IMR-90 (cell line): ENCODE measurements at regions not wholly inside any gene's neighbourhood (a gene's known extent, or its start where the extent isn't known, plus 50 kb on each side); places are given as distances from the start of the nearest gene placed in this dataset.

Source experiments
- CHD1 ChIP-seq: IDR thresholded peaks from 2 replicates; pipeline ENCODE4 v1.6.1; 2012; ENCODE audit warnings: low read depth, low read length, improper control_type of control experiment
- FOS ChIP-seq: fragments of 150-350 bp; IDR thresholded peaks from 2 replicates; pipeline ENCODE4 v1.6.1; 2016; ENCODE audit warnings: low read depth, low read length
- POLR2A ChIP-seq: IDR thresholded peaks from 2 replicates; pipeline ENCODE4 v1.6.1; 2012; ENCODE audit warnings: mild to moderate bottlenecking, low read depth, low read length
- RAD21 ChIP-seq: IDR thresholded peaks from 2 replicates; pipeline ENCODE4 v1.6.1; 2012; ENCODE audit warnings: low read length, improper control_type of control experiment
- RCOR1 ChIP-seq: IDR thresholded peaks from 2 replicates; pipeline ENCODE4 v1.6.1; 2012; ENCODE audit warnings: mild to moderate bottlenecking, low read length, improper control_type of control experiment; ENCODE audit not compliant: insufficient replicate concordance
- RFX5 ChIP-seq: IDR thresholded peaks from 2 replicates; pipeline ENCODE4 v1.8.0; 2012; ENCODE audit warnings: low read depth, mild to moderate bottlenecking, low read length, moderate library complexity
- TF ChIP-seq, protein P1 (sequence below): conservative IDR thresholded peaks from 2 replicates; pipeline ENCODE4 v1.5.1; 2012; ENCODE audit warnings: mild to moderate bottlenecking, low read depth, low read length, improper control_type of control experiment
- TF ChIP-seq, protein P2 (sequence below): fragments of 150-350 bp; IDR thresholded peaks from 2 replicates; pipeline ENCODE4 v1.6.1; 2016; ENCODE audit warnings: low read depth, mild to moderate bottlenecking, low read length, moderate library complexity, borderline replicate concordance

DNA sequence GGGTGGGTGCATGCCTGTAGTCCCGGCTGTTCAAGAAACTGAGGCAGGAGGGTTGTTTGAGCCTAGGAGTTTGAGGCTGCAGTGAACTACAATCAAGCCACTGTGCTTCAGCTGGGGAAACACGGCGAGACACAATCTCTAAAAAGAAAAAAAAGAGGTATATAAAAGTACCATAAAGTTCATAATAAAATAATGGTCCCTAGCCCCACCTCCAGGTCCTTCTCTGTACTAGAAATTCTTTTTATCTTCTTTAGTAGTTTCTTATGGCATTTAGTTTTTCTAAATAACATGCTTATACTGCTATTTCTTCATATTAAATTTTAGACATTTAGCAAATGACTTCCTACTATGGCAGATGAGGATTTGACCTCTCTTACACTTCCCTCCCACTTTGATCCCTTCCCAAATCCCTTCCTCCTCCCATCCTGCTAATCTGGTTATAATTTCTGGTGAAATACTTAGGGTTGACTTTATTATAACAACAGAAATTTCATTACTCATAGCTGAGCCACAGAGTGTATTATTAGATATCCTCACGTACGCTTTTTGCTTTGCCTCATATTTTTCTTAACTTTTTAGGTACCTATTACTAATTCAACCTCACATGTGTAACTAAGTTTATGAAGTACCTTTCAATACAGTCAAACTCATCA lies 94.7 kb downstream of the SLC41A2 start:
- TF ChIP-seq, protein P1, sequence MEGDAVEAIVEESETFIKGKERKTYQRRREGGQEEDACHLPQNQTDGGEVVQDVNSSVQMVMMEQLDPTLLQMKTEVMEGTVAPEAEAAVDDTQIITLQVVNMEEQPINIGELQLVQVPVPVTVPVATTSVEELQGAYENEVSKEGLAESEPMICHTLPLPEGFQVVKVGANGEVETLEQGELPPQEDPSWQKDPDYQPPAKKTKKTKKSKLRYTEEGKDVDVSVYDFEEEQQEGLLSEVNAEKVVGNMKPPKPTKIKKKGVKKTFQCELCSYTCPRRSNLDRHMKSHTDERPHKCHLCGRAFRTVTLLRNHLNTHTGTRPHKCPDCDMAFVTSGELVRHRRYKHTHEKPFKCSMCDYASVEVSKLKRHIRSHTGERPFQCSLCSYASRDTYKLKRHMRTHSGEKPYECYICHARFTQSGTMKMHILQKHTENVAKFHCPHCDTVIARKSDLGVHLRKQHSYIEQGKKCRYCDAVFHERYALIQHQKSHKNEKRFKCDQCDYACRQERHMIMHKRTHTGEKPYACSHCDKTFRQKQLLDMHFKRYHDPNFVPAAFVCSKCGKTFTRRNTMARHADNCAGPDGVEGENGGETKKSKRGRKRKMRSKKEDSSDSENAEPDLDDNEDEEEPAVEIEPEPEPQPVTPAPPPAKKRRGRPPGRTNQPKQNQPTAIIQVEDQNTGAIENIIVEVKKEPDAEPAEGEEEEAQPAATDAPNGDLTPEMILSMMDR, result no peak
- TF ChIP-seq POLR2A (no peak), RCOR1 (no peak), CHD1 (no peak), RFX5 (no peak), RAD21 (no peak), FOS (no peak)
- TF ChIP-seq, protein P2, sequence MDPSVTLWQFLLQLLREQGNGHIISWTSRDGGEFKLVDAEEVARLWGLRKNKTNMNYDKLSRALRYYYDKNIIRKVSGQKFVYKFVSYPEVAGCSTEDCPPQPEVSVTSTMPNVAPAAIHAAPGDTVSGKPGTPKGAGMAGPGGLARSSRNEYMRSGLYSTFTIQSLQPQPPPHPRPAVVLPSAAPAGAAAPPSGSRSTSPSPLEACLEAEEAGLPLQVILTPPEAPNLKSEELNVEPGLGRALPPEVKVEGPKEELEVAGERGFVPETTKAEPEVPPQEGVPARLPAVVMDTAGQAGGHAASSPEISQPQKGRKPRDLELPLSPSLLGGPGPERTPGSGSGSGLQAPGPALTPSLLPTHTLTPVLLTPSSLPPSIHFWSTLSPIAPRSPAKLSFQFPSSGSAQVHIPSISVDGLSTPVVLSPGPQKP, result no peak
